AG09309 (cell line): ENCODE measurements at regions not wholly inside any gene's neighbourhood (a gene's known extent, or its start where the extent isn't known, plus 50 kb on each side); places are given as distances from the start of the nearest gene placed in this dataset.

ENCODE experiments used
- DNase-seq: peaks from one replicate; pipeline ENCODE4 v3.0.0-alpha.2; 2010; ENCODE audit warnings: low read depth
- H3K4me3 ChIP-seq: 2 replicates; pipeline ENCODE4 v1.5.1; 2011; ENCODE audit warnings: mild to moderate bottlenecking, low read depth, low read length, moderate library complexity; ENCODE audit not compliant: control insufficient read depth
- TF ChIP-seq, protein P1 (sequence below): IDR thresholded peaks from 2 replicates; pipeline ENCODE4 v1.5.1; 2011; ENCODE audit warnings: mild to moderate bottlenecking, low read depth, low read length, inconsistent platforms; ENCODE audit not compliant: insufficient read depth, control insufficient read depth; ENCODE audit errors: missing control alignments

- no peak for DNase-seq
- TF ChIP-seq, protein P1, sequence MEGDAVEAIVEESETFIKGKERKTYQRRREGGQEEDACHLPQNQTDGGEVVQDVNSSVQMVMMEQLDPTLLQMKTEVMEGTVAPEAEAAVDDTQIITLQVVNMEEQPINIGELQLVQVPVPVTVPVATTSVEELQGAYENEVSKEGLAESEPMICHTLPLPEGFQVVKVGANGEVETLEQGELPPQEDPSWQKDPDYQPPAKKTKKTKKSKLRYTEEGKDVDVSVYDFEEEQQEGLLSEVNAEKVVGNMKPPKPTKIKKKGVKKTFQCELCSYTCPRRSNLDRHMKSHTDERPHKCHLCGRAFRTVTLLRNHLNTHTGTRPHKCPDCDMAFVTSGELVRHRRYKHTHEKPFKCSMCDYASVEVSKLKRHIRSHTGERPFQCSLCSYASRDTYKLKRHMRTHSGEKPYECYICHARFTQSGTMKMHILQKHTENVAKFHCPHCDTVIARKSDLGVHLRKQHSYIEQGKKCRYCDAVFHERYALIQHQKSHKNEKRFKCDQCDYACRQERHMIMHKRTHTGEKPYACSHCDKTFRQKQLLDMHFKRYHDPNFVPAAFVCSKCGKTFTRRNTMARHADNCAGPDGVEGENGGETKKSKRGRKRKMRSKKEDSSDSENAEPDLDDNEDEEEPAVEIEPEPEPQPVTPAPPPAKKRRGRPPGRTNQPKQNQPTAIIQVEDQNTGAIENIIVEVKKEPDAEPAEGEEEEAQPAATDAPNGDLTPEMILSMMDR, result no peak
- H3K4me3 ChIP-seq, result no peak overlapping the region
Measured at GRCh38 chr12:62207248-62207647, 53.0 kb upstream of the USP15 start.
